GF-D8 (cell line): ENCODE measurements at regions not wholly inside any gene's neighbourhood (a gene's known extent, or its start where the extent isn't known, plus 50 kb on each side); places are given as distances from the start of the nearest gene placed in this dataset.

ENCODE experiments used
- DNase-seq: peaks from one replicate; lab custom pipeline; 2025; lab: John Stamatoyannopoulos, UW

DNA sequence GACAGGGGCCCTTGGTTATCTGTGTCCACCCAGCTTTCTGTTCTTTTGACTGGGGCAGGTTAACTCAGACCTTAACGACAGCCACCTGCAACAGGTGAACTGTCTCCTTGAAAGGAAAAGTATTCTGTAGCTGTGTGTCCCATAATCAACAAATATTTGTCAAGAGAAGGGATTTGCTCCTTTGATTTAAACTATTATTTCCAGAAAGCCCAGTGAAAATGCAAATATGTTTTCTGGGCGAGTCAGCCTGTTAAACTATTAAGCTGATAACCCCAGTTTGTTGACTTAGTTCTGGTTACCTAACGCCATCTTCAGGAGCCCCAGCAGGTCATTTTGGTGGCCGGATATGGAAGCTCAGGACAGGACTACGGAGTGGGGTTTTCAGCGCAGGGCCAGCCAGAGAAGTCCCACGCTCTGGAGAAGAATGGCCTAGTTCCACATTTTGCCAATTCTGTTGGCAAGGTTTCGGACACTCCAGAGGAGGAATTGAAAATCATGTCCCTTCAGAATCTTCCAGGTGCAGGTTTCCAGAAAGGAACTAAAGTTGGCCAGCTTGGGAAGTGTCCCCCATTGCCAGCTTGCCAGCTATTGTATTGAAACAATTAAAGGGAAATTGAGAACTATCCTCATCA is 54.5 kb downstream of the ADRA2A start:
- no peak for DNase-seq

DNA sequence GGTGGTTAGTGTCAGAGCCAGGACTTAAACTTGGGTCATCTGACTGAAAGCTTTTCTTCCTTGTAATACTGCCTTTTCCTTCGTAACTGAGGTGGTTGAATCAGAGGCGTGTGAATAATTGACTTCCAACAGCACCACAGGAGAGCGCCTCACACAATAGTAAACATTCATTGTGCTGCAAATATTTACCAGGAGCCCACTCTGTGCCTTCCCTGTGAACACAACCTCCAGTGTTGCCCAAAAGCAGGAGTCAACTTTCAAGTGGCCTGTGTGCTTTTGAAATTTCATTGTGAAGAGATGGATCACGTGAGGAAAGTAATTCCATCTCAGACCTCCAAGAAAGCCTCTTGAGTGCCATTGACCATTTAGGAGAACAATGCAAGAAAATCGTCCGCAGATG is 60.2 kb downstream of the ADRA2A start:
- no peak for DNase-seq

DNA sequence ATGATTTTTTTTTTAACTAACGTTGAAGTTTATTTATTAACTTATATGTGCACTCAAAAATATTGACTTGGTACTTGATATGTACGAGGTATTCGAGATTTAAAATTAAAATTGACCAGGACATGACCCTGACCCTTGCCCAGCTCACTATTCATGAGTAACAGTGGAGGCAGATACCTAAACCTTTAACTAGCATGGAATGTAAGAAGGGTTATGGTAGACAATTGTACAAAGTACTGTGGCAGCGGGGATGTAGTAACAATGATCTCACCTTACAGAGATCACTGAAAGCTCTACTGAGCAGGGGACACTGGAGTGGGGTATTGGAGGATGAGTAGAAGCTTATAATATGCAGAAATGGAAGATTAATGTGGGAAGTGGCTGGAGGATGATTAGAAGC is 60.8 kb downstream of the ADRA2A start:
- no peak for DNase-seq

DNA sequence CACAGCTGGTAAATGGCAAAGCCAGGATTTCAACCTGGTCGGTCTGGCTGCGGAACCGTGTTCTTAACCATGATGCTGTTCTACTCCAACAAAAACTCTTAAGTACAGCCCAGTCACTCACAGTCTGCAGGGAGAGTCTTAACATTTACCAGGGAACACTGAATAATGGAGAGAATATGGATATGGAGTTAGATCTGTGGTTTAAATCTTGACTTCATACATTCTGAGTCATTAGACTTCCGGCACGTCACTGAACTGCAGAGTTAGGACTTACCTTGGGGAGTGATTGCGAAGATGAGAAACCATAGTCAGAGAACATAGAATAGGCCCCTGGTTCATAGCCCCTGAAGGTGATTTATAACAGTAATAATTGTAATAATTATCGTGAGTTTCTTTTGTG is 61.7 kb downstream of the ADRA2A start:
- DNase-seq, result no peak

DNA sequence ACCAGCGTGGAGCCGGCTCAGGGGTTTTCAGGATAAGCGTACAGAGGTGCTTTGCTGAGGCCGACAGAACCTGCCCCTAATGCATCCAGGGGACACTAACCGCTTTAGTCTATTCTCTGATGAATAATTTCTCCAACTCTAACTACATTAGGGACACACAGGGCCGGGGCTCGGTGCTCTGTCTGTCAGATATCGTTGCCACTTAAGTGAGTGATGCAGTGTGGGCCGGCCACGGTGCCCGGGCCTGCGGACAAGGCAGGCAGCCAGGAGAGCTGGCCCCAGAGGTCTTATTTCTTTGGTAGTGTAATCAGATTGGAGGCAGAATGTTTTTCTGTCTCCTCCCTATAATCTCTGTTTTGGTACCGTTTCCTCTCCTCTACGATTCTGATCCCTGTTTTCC is 62.7 kb downstream of the ADRA2A start:
- no peak for DNase-seq

DNA sequence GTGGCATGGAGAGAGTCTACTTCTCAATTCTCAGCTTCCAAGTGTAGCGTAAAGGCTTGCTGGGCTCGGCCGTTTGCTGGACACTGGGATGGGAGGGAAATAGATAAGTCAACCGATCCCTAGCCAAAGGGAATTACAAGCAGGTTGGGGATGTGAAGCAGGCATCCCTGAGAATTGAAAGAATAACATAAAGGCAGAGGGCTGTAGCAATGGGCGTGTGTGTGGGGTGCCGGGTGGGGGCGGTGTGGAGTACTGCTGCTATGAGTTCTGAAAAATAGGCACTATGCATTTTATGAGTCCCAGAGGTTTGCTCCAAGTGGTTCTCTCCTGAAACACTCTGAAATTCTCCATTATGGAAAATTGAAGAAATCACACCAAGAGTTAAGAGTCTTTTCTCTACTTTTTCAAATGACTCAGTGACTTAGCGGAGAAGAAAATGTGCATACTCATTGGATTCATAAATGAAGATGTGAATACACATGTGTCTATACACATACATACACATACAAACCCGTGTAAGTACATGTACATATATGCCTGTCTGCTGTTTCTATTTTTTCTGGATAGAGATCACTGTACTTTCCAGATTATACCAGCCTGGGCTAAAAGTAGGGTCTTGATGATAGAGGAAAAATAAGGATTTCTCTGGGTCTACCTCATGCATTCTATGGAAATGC is 65.4 kb downstream of the ADRA2A start:
- no peak for DNase-seq

DNA sequence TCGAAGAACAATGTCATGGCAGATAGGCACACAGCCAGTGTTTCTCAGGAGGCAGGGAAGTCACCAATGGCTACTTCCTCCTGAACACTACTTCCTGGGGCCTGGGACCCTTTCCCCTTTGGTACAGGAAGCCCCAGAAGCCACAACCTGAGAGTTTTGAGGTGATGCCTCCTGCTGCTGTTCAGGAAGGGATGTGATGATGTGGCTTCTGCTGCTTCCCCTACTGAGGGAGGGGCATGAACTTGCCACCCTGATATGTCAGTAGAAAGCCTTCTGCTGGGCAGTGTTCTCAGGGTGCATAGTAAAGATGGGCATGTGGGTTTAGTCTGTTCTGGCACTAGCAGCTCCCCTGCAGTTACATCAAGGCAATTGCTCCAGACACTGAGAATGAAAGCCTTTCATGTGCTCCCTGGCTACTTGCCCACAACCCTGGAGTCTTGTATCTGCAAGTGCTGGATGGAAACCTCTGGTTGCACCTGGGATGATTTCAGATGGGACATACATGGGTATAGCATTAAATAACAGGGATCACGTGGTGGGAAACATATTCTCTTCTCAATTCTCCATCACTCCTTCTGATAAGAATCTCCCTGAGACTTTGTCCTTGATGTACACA is 69.3 kb downstream of the ADRA2A start:
- no peak for DNase-seq

DNA sequence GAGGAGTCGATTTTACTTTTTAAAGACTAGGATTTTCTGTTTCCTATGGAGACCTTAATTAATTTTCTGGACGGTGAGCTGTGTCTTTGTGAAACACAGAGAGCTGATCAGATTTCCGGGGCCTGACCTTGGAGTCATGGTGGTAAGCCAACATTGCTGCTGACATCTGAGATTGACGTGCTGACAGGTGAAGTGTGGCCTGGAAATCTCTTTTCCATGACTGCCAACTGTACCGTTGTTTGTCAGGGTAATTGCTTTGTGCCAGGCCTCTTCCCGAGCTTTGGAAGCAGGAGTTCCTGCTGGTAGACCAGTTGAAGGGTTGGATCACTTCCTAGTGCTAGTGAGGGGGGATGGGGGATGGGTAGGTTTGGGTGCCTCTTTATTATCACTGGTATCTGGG is 71.2 kb downstream of the ADRA2A start:
- no peak for DNase-seq

DNA sequence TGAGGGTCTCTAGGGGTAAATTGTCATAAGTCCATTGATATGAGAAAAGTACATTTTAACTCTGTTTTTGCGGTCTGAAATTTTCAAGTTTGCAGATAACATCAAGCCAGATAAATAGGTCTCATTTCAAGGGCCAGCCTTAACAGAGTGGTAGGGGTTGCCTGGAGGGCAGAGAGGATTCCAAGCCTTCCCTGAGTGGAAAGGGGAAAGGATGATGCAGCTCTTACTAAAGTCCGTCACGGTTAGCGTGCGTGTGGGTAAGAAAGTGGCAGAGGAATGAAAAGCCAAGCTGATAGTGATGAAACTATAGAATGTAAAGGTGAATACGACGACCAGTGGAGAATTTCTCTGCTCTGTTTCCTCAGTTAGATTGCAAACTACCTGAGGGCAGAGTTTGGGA is 71.6 kb downstream of the ADRA2A start:
- no peak for DNase-seq

DNA sequence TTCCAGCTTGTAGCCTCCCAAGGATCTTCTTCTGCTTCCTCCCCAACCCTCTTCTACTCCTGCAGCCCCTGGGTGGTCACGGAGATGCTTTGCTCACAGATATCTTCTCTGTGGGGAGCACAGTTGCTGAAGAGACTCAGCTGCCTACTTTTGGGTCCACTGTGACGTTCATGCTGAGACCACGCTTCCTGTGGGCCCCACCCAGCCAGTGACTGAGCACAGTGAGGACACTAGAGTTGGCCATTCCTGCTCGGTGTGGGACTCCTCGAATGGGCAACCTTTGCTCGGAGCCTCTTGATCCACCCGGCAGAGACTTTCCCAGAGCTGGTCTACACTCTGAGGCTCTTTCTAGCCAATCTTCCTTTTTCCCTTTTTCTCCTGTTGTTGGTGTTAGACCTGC is 73.9 kb downstream of the ADRA2A start:
- DNase-seq, result no peak

DNA sequence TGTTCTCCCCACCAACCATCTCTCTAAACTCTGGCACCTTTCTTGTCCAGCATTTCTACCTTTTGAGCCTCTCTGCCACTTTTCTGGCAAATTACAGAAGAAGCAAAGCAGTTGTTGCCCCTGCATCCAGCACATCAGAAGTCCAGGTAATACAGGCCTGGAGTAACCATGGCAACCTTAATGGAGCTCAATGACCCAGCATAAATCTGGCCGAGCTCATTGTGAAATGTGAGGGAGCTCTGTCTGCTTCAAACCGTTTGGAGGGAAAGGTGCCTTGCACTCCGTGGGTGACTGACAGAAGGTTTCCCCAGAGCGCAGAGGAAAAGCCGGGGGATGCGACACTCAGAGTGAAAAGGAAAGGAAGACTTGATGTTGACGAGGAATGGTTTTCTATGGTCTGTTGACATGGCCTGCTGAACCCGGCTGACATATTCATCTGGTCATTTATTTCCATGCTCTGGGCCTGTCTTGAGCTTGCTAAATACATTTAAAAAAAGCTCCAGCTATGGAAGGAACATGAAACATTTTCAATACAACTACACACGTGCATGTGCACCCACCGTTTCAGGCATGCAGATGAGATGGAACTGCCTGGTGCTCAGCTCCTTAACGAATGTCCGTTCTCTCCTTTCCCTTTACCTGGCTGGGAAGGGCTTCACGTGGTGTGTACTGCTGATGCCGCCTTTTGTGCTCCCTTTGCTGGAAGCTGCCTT is 74.9 kb downstream of the ADRA2A start:
- no peak for DNase-seq

DNA sequence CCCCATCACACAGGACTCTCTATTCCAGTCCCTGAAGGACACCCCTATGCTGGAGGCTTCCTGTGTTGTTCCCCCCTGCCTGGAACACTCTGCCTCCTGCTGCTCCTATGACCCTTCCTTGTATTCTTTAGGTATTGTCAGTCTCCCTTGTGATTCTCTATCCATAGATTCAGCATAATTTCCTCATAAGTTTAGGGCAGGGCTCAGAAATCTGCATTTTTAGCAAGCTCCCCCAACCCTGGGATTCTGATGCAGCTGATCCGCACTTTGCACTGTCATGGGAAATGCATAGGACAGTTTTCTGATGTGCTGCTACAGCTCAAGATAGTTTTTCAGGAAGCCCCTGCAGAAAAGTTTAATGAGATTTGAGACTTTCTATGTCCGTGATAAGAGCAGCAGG is 79.9 kb downstream of the ADRA2A start:
- no peak for DNase-seq

DNA sequence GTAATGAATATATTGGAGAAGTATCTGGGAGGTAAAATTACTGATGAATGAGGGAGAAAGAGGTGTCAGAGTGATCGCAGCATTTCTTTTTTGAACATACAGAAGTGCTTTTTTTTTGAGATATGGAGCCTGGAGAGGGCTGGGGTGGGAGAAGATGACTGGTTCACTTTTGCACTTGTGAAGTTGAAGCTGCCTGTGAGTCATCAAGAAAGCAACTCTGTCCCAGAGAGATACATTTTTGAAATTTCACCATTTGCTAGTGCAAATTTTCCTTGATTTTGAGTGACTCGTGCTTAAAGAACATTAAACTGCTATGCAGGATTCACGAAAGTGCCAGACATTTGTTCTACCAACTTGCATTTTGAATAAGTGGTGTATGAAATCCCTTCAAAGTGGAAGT is 81.8 kb downstream of the ADRA2A start:
- no peak for DNase-seq

DNA sequence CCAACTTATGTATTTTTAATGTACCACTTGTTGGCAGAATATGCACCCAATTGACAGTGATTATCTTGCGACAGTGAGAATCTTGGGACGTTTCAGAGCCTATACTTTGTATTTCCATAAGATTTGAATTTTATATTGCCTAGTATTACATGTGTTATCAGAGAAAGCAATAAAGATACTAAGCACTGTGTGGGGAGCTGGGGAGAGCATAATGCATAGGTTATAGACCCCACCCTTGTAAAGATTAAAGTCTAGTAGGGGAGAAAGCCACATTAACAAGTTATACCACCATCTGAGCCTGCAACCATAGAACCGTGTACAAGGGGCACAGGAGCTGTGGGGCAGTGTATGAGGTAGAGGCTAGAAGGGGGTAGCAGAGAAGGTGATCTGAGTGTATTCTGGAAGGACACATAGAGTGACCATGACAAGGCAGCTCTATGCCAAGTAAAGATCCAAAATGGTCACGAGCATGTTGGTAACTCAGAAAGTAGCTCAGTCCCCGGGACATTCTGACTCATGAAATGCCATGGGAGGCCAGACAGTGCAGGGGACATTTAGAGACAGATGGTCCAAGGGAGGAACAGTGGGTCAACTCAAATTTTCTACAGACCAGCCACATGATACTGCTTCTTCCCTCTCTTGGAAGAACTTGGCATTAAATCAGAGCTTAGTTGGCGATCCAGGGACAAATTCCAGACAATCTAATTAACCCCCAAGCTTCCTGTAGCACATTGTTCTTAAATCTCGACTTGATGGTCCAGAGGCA is 84.5 kb downstream of the ADRA2A start:
- no peak for DNase-seq

DNA sequence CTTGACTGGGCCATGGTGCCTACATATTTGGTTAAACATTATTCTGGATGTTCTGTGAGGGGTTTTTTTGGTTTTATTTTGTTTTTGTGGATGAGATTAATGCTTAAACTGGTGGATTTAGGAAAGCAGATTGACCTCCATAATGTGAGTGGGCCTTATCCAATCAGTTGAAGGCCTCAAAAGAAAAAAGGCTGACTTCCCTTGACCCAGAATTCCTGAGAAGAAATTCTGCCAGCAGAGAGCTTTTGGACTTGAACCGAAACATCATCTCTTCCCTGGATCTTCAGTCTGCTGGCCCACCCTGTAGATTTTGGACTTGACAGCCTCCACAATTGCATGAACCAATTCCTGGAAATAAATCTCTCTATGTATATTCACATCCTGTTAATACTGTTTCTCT is 94.4 kb downstream of the ADRA2A start:
- no peak for DNase-seq

DNA sequence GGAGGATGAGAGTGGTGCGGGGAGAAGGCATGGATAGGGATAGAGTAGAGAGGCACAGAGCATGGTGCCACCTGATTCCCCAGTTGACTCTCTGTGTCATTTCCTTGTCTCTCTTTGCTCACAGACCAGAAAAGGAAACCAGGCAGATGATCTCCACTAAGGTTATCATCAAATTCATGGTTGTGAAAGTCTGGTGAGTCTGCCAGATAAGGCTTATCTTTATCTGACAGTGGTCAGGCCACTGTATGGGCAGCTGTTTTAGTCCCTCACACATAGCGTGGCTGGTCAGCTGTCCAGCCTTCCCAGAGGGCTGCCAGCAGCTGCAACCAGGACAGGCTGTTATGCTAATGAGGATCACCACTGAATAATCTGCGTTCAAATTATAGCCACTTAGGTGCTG is 99.0 kb downstream of the ADRA2A start:
- DNase-seq, result no peak

DNA sequence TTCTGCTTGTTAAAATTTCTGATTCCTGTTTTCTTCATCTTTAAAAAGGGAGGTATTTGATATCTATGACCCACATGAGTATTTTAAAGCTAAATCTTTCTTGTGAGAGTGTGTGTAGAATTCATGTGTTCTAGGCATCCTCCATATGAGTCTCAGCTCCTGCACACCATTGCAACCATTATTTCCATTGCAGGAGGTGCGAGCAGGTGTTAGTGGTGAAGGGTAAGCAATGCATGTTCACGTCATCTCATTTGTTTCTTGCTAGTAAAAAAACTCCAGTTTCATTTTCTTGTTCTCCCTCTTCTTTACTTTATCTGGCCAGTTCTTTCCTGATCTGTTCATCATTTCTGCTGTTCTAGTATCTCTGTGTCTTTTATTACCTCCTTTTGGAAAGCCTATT is 100.5 kb downstream of the ADRA2A start:
- no peak for DNase-seq

DNA sequence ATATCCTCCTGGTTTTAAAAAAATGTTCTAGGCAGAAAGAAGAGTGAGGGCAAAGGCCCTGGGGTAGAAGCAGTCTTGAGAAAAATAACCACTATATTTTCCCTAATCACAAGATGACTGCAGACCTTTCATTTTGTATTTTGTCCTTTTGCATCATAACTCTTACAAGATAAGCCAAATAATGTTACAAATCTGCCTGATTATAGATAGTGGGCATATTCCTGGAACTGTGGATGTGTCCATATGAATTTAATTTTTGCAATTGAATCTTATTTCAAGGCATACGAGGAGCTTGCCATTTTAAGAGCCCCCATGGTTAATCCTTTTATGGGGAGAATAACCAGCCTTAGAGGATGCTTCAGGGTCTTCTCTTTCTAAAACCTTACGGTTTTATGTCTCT is 102.7 kb downstream of the ADRA2A start:
- no peak for DNase-seq

DNA sequence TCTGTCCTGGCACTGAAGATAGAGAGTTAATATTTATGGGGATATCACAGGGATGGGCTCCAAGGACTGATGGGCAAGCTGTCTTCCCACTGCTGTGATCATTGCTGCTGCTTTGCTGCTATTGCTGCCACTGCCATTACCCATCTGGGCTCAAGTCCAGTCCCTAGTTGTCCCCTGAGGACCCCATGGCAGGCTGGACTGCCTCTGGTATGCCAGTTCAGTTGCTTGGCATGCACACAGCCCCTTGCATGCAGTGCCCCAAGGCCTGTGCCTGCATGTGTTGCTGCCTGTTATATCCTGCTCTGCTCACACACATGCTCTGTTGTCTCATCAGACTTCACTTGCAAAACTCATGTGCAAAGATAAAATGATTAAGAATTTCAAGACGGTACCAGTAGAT is 109.5 kb downstream of the ADRA2A start:
- no peak for DNase-seq

DNA sequence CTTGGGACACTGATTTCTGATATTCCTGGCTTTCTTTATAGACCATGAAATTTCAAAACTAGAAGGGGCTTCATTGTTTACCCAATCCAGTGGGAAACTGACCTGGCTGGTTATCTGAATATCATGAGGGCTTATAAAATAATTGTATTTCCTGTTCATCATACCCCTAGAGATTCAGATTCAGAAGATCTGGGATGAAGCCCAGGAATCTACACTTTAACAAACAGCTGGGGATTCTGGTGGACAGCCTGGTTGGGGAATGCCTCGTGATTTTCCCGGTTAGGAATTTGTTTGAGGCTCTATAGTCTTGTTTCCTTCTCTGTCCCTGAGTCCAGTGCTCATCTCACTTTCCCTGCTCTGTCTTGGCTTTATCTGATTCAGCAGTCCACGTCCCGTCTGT is 110.3 kb downstream of the ADRA2A start:
- no peak for DNase-seq

DNA sequence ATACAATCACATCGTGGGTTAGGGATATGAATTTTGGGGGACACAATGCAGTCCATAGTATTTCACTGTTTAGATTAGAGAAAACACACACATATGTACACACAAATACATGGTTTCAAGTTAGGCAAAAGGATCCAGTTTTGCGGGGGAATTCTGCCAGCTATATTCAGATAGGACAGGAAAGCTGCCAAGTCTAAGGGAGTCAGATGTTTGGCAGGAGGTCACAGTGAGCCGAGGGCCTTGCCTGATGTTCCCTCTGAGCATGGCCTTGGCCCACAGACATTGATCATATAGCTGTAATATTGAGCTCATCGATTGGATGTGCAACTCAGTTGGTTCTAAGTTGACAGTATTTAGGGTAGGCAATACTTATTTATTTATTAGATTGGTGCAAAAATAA is 122.8 kb downstream of the ADRA2A start:
- no peak for DNase-seq

DNA sequence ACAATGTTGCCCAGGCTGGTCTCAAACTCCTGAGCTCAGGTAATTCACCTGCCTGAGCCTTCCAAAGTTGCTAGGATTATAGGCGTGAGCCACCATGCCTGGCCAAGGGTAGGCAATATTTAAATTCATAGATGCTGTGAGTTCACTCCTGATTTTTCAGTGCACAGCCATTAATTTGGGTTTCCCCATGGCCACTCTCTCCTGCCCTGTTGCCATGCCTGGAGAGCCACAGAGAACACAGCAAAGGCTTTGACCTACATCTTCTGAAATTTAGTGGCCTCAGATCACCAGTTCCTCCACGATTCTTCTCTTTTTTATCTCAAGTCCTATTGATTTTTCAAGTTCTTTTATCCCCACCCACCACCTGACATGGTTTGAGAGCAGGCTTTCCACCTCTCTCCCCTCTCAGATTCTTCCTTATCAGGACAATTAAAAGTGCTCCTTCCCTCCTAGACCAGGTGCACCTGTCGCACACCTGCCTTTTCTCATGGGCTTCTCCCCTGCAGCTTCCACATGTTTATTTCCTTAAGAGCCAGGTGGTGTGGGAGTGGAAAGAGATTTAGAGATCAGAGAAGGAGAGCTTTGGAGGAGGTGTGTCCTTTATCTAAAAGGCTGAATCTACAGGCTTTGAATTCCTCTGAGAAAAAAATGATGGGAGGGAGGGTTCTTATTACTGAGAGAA is 123.8 kb downstream of the ADRA2A start:
- no peak for DNase-seq
